ENCODE measurements at regions not wholly inside any gene's neighbourhood (a gene's known extent, or its start where the extent isn't known, plus 50 kb on each side); places are given as distances from the start of the nearest gene placed in this dataset.

- TF ChIP-seq EZH2 (IDR thresholded peaks at IDR 0.05) (no peak), POLR2AphosphoS5 (IDR thresholded peaks at IDR 0.05; ENCODE audit: borderline replicate concordance, low read depth, low read length) (no peak), FOXP2 (optimal IDR thresholded peaks at IDR 0.05; ENCODE audit: control extremely low read depth, extremely low read length, insufficient read depth) (no peak)
- no peaks in the 10 kb centered on the region for H3K36me3 ChIP-seq (ENCODE audit: insufficient read depth, low read length)
- no peaks in the 10 kb centered on the region for H3K9me3 ChIP-seq (ENCODE audit: low read depth, low read length)
- no peak overlapping the region for H3K9ac ChIP-seq (ENCODE audit: insufficient read length)
- H3K27ac ChIP-seq, result no peak overlapping the region
- H3K4me3 ChIP-seq, result no peak overlapping the region
- DNase-seq (ENCODE audit: low read depth, low spot score), result no peak
Measured at GRCh38 chr10:107492389-107492788, 327.9 kb upstream of the SORCS1 start.

- no peak for DNase-seq (ENCODE audit: low read depth, low spot score)
- H3K4me3 ChIP-seq, result no peak overlapping the region
- no peaks in the 10 kb centered on the region for H3K36me3 ChIP-seq (ENCODE audit: insufficient read depth, low read length)
- TF ChIP-seq FOXP2 (optimal IDR thresholded peaks at IDR 0.05; ENCODE audit: control extremely low read depth, extremely low read length, insufficient read depth) (no peak), POLR2AphosphoS5 (IDR thresholded peaks at IDR 0.05; ENCODE audit: borderline replicate concordance, low read depth, low read length) (no peak), EZH2 (IDR thresholded peaks at IDR 0.05) (no peak)
- no peak overlapping the region for H3K27ac ChIP-seq
- H3K9ac ChIP-seq (ENCODE audit: insufficient read length), result no peak overlapping the region
- H3K9me3 ChIP-seq (ENCODE audit: low read depth, low read length), result no peaks in the 10 kb centered on the region
Measured at GRCh38 chr10:107490389-107490788, 325.9 kb upstream of the SORCS1 start.

- Histone ChIP-seq H3K9ac (ENCODE audit: insufficient read length) (no peak overlapping the region), H3K4me3 (no peak overlapping the region), H3K9me3 (ENCODE audit: low read depth, low read length) (no peaks in the 10 kb centered on the region), H3K36me3 (ENCODE audit: insufficient read depth, low read length) (no peaks in the 10 kb centered on the region), H3K27ac (no peak overlapping the region)
- TF ChIP-seq EZH2 (IDR thresholded peaks at IDR 0.05), result no peak
- TF ChIP-seq FOXP2 (optimal IDR thresholded peaks at IDR 0.05; ENCODE audit: control extremely low read depth, extremely low read length, insufficient read depth), result no peak
- no peak for TF ChIP-seq POLR2AphosphoS5 (IDR thresholded peaks at IDR 0.05; ENCODE audit: borderline replicate concordance, low read depth, low read length)
- DNase-seq (ENCODE audit: low read depth, low spot score), result no peak
Measured at GRCh38 chr10:107487284-107487683, 322.8 kb upstream of the SORCS1 start.

- no peak for DNase-seq (ENCODE audit: low read depth, low spot score)
- no peak overlapping the region for H3K27ac ChIP-seq
- H3K36me3 ChIP-seq (ENCODE audit: insufficient read depth, low read length), result no peaks in the 10 kb centered on the region
- no peak overlapping the region for H3K9ac ChIP-seq (ENCODE audit: insufficient read length)
- no peaks in the 10 kb centered on the region for H3K9me3 ChIP-seq (ENCODE audit: low read depth, low read length)
- H3K4me3 ChIP-seq, result no peak overlapping the region
- no peak for TF ChIP-seq FOXP2 (optimal IDR thresholded peaks at IDR 0.05; ENCODE audit: control extremely low read depth, extremely low read length, insufficient read depth)
- TF ChIP-seq POLR2AphosphoS5 (IDR thresholded peaks at IDR 0.05; ENCODE audit: borderline replicate concordance, low read depth, low read length), result no peak
- no peak for TF ChIP-seq EZH2 (IDR thresholded peaks at IDR 0.05)
Measured at GRCh38 chr10:107485019-107485418, 320.5 kb upstream of the SORCS1 start.

GRCh38 chr10:107481881-107482280, 317.4 kb upstream of the SORCS1 start:
- Histone ChIP-seq H3K9me3 (ENCODE audit: low read depth, low read length) (no peaks in the 10 kb centered on the region), H3K27ac (no peak overlapping the region), H3K36me3 (ENCODE audit: insufficient read depth, low read length) (no peaks in the 10 kb centered on the region), H3K9ac (ENCODE audit: insufficient read length) (no peak overlapping the region), H3K4me3 (no peak overlapping the region)
- TF ChIP-seq POLR2AphosphoS5 (IDR thresholded peaks at IDR 0.05; ENCODE audit: borderline replicate concordance, low read depth, low read length), result no peak
- TF ChIP-seq FOXP2 (optimal IDR thresholded peaks at IDR 0.05; ENCODE audit: control extremely low read depth, extremely low read length, insufficient read depth), result no peak
- no peak for TF ChIP-seq EZH2 (IDR thresholded peaks at IDR 0.05)
- DNase-seq (ENCODE audit: low read depth, low spot score), result no peak

GRCh38 chr10:107481224-107481623, 316.7 kb upstream of the SORCS1 start:
- Histone ChIP-seq H3K27ac (no peak overlapping the region), H3K36me3 (ENCODE audit: insufficient read depth, low read length) (no peaks in the 10 kb centered on the region), H3K9ac (ENCODE audit: insufficient read length) (no peak overlapping the region), H3K4me3 (no peak overlapping the region), H3K9me3 (ENCODE audit: low read depth, low read length) (no peaks in the 10 kb centered on the region)
- DNase-seq (ENCODE audit: low read depth, low spot score), result no peak
- TF ChIP-seq EZH2 (IDR thresholded peaks at IDR 0.05), result no peak
- no peak for TF ChIP-seq POLR2AphosphoS5 (IDR thresholded peaks at IDR 0.05; ENCODE audit: borderline replicate concordance, low read depth, low read length)
- TF ChIP-seq FOXP2 (optimal IDR thresholded peaks at IDR 0.05; ENCODE audit: control extremely low read depth, extremely low read length, insufficient read depth), result no peak

- Histone ChIP-seq H3K36me3 (ENCODE audit: insufficient read depth, low read length) (no peaks in the 10 kb centered on the region), H3K4me3 (no peak overlapping the region), H3K9ac (ENCODE audit: insufficient read length) (no peak overlapping the region), H3K27ac (no peak overlapping the region), H3K9me3 (ENCODE audit: low read depth, low read length) (no peaks in the 10 kb centered on the region)
- TF ChIP-seq POLR2AphosphoS5 (IDR thresholded peaks at IDR 0.05; ENCODE audit: borderline replicate concordance, low read depth, low read length) (no peak), EZH2 (IDR thresholded peaks at IDR 0.05) (no peak), FOXP2 (optimal IDR thresholded peaks at IDR 0.05; ENCODE audit: control extremely low read depth, extremely low read length, insufficient read depth) (no peak)
- no peak for DNase-seq (ENCODE audit: low read depth, low spot score)
Measured at GRCh38 chr10:107480781-107481180, 316.3 kb upstream of the SORCS1 start.

- no peak for TF ChIP-seq EZH2 (IDR thresholded peaks at IDR 0.05)
- no peak for TF ChIP-seq FOXP2 (optimal IDR thresholded peaks at IDR 0.05; ENCODE audit: control extremely low read depth, extremely low read length, insufficient read depth)
- no peak overlapping the region for H3K27ac ChIP-seq
- H3K9me3 ChIP-seq (ENCODE audit: low read depth, low read length), result no peaks in the 10 kb centered on the region
- no peak overlapping the region for H3K4me3 ChIP-seq
- H3K9ac ChIP-seq (ENCODE audit: insufficient read length), result no peak overlapping the region
- no peak for DNase-seq (ENCODE audit: low read depth, low spot score)
- H3K36me3 ChIP-seq (ENCODE audit: insufficient read depth, low read length), result no peaks in the 10 kb centered on the region
Measured at GRCh38 chr10:107477266-107477665, 312.8 kb upstream of the SORCS1 start.

GRCh38 chr10:107476408-107476807, 311.9 kb upstream of the SORCS1 start:
- Histone ChIP-seq H3K9ac (ENCODE audit: insufficient read length) (no peak overlapping the region), H3K9me3 (ENCODE audit: low read depth, low read length) (no peaks in the 10 kb centered on the region), H3K36me3 (ENCODE audit: insufficient read depth, low read length) (no peaks in the 10 kb centered on the region), H3K4me3 (no peak overlapping the region), H3K27ac (no peak overlapping the region)
- TF ChIP-seq POLR2AphosphoS5 (IDR thresholded peaks at IDR 0.05; ENCODE audit: borderline replicate concordance, low read depth, low read length) (no peak), FOXP2 (optimal IDR thresholded peaks at IDR 0.05; ENCODE audit: control extremely low read depth, extremely low read length, insufficient read depth) (no peak), EZH2 (IDR thresholded peaks at IDR 0.05) (no peak)
- DNase-seq (ENCODE audit: low read depth, low spot score), result no peak

Measured in SK-N-MC (cell line).